ENCODE measurements at regions not wholly inside any gene's neighbourhood (a gene's known extent, or its start where the extent isn't known, plus 50 kb on each side); places are given as distances from the start of the nearest gene placed in this dataset.

DNA sequence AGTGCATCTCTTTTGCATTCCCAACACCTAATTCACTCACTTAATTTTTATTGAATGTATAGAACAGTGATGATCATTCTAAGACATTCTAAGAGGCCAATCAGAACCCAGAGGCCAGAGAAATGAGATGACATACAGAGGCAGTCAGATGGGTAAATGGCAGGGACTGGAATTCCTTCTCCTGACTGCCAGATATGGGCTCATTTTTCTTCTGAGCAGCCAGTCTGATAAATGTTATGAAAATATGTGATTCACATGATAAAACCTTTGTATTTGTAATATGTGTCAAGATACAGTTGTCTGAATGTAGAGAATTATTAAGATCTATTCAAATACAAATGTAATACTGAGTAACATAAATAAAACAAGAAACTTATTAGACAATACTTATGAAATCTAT lies 277.8 kb downstream of the EPM2A start:
- no peak overlapping the region for H3K27ac ChIP-seq (ENCODE audit: low read depth, low read length)
- H3K4me1 ChIP-seq (replicated peaks in 1 of 4; ENCODE audit: control insufficient read depth in 3 of 4, insufficient read depth in 4 of 4, low read length in 3 of 4): no peaks in the 10 kb centered on the region
- no peak overlapping the region for H3K23ac ChIP-seq (ENCODE audit: insufficient read length)
- DNase-seq (ENCODE audit: low read depth in 1 of 2, low spot score in 2 of 2) (no peak), FAIRE-seq (no peak)
- H4K91ac ChIP-seq (replicated peaks; ENCODE audit: insufficient read length, low read length): no peak overlapping the region
- H2BK12ac ChIP-seq (ENCODE audit: low read depth, low read length): no peak overlapping the region
- H4K8ac ChIP-seq (ENCODE audit: extremely low read depth, insufficient read depth, low read length): no peak overlapping the region
- H2AFZ ChIP-seq (ENCODE audit: low read length): no peak overlapping the region
- H3K56ac ChIP-seq (replicated peaks; ENCODE audit: insufficient read length, low read depth, low read length): no peak overlapping the region
- no peak overlapping the region for H2BK120ac ChIP-seq (replicated peaks; ENCODE audit: low read depth, low read length)
- ChIA-PET CTCF (ENCODE audit: partially characterized antibody) (interaction anchor here (0.9 kb wide), 1 partner anchor 246 kb away, joined by 3 read pairs; no protein-coding TSS in a partner anchor), POLR2A (ENCODE audit: partially characterized antibody) (no interaction called here)
- no peaks in the 10 kb centered on the region for H3K27me3 ChIP-seq (replicated peaks in 1 of 4; ENCODE audit: control insufficient read depth in 3 of 4, extremely low read depth in 1 of 4, insufficient read depth in 3 of 4, low read length in 3 of 4)
- no peak overlapping the region for H2AK5ac ChIP-seq (ENCODE audit: low read depth, low read length)
- no peaks in the 10 kb centered on the region for H3K23me2 ChIP-seq (ENCODE audit: low read depth, low read length)
- no peak overlapping the region for H2BK20ac ChIP-seq (ENCODE audit: low read length)
- no peak overlapping the region for H3K9ac ChIP-seq (replicated peaks in 1 of 4; ENCODE audit: extremely low read depth in 1 of 4, low read depth in 3 of 4, low read length in 3 of 4)
- no peak overlapping the region for H3K4ac ChIP-seq (replicated peaks; ENCODE audit: insufficient read length, low read depth, low read length)
- H3K4me2 ChIP-seq (ENCODE audit: insufficient read depth in 1 of 2, low read depth in 2 of 2, low read length in 2 of 2): no peak overlapping the region
- no peak overlapping the region for H3K18ac ChIP-seq (ENCODE audit: extremely low read depth, low read length)
- H3K79me1 ChIP-seq (ENCODE audit: low read depth, low read length): no peaks in the 10 kb centered on the region
- no peaks in the 10 kb centered on the region for H3K79me2 ChIP-seq (ENCODE audit: control insufficient read depth in 1 of 2, insufficient read depth in 2 of 2, low read length in 2 of 2)
- H3K14ac ChIP-seq (ENCODE audit: insufficient read length): no peak overlapping the region
- H2BK15ac ChIP-seq (ENCODE audit: low read length): no peak overlapping the region
- H3K4me3 ChIP-seq (ENCODE audit: extremely low read depth in 1 of 4, insufficient read depth in 2 of 4, low read depth in 3 of 4, low read length in 4 of 4): no peak overlapping the region
- no peaks in the 10 kb centered on the region for H3K9me3 ChIP-seq (ENCODE audit: insufficient read depth in 2 of 2, low read depth in 1 of 2, low read length in 1 of 2)
- no peaks in the 10 kb centered on the region for H4K20me1 ChIP-seq (replicated peaks in 1 of 2; ENCODE audit: control insufficient read depth in 1 of 2, insufficient read depth in 2 of 2, low read length in 2 of 2)
- H2BK5ac ChIP-seq (ENCODE audit: low read depth, low read length): no peak overlapping the region
- H3K36me3 ChIP-seq (ENCODE audit: control insufficient read depth in 2 of 4, insufficient read depth in 4 of 4, low read length in 3 of 4): no peaks in the 10 kb centered on the region
- H4K5ac ChIP-seq (ENCODE audit: insufficient read length, low read depth, low read length): no peak overlapping the region
- TF ChIP-seq POLR2A (IDR thresholded peaks at IDR 0.05; ENCODE audit: control extremely low read depth in 1 of 2, low read depth in 2 of 2, low read length in 2 of 2) (no peak), NRF1 (IDR thresholded peaks at IDR 0.05; ENCODE audit: low read depth, low read length) (no peak), TEAD4 (IDR thresholded peaks at IDR 0.05; ENCODE audit: low read depth, low read length) (no peak), CBX5 (IDR thresholded peaks at IDR 0.05; ENCODE audit: low read depth, low read length) (no peak), FOSL1 (IDR thresholded peaks at IDR 0.05; ENCODE audit: insufficient read depth, low read depth, low read length) (no peak), CBX8 (IDR thresholded peaks at IDR 0.05; ENCODE audit: borderline replicate concordance, low read depth, low read length) (no peak), CHD1 (IDR thresholded peaks at IDR 0.05; ENCODE audit: low read depth, low read length) (no peak), CHD2 (IDR thresholded peaks at IDR 0.05; ENCODE audit: low read length) (no peak), BACH1 (IDR thresholded peaks at IDR 0.05; ENCODE audit: low read length) (no peak), RXRA (IDR thresholded peaks at IDR 0.05; ENCODE audit: insufficient read depth, low read depth, low read length) (no peak), SP1 (IDR thresholded peaks at IDR 0.05; ENCODE audit: low read depth, low read length) (no peak), PHF8 (conservative IDR thresholded peaks at IDR 0.05; ENCODE audit: low read depth, low read length) (no peak)
- TF ChIP-seq, protein P1, sequence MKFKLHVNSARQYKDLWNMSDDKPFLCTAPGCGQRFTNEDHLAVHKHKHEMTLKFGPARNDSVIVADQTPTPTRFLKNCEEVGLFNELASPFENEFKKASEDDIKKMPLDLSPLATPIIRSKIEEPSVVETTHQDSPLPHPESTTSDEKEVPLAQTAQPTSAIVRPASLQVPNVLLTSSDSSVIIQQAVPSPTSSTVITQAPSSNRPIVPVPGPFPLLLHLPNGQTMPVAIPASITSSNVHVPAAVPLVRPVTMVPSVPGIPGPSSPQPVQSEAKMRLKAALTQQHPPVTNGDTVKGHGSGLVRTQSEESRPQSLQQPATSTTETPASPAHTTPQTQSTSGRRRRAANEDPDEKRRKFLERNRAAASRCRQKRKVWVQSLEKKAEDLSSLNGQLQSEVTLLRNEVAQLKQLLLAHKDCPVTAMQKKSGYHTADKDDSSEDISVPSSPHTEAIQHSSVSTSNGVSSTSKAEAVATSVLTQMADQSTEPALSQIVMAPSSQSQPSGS (IDR thresholded peaks at IDR 0.05; ENCODE audit: low read length): no peak
- TF ChIP-seq, protein P2, sequence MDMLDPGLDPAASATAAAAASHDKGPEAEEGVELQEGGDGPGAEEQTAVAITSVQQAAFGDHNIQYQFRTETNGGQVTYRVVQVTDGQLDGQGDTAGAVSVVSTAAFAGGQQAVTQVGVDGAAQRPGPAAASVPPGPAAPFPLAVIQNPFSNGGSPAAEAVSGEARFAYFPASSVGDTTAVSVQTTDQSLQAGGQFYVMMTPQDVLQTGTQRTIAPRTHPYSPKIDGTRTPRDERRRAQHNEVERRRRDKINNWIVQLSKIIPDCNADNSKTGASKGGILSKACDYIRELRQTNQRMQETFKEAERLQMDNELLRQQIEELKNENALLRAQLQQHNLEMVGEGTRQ (IDR thresholded peaks at IDR 0.05; ENCODE audit: low read length): no peak

All from H1 (cell line).